CD4-positive, CD25-positive, alpha-beta regulatory T cell (primary cell): ENCODE measurements at regions not wholly inside any gene's neighbourhood (a gene's known extent, or its start where the extent isn't known, plus 50 kb on each side); places are given as distances from the start of the nearest gene placed in this dataset.

Source experiments
- ATAC-seq, 2 donors: fragments of 150-1000 bp; cut with Tn5 transposase; one replicate each; pipeline ENCODE4 v1.10.0; 2021; ENCODE audit warnings: low read depth in 2 of 2, moderate number of reproducible peaks in 2 of 2, moderate library complexity in 1 of 2
- DNase-seq, 3 donors: peaks; one replicate each; pipeline versions ENCODE4 v3.0.0 to v3.0.0-alpha.2; 2012 to 2022; ENCODE audit warnings: mixed read lengths in 1 of 3
- H3K27ac ChIP-seq: one replicate; pipeline ENCODE4 v1.7.0; 2013; ENCODE audit warnings: mild to moderate bottlenecking, low read length; ENCODE audit not compliant: insufficient read depth, poor library complexity, severe bottlenecking
- H3K27me3 ChIP-seq: one replicate; pipeline ENCODE4 v1.7.0; 2013; ENCODE audit warnings: low read length; ENCODE audit not compliant: control insufficient read depth, insufficient read depth
- H3K36me3 ChIP-seq: one replicate; pipeline ENCODE4 v1.7.0; 2013; ENCODE audit warnings: mild to moderate bottlenecking, low read length, moderate library complexity; ENCODE audit not compliant: control insufficient read depth, insufficient read depth
- H3K4me1 ChIP-seq: 2 replicates; pipeline ENCODE4 v1.7.0; 2013; ENCODE audit warnings: mild to moderate bottlenecking, low read length; ENCODE audit not compliant: insufficient read depth, control insufficient read depth, poor library complexity, severe bottlenecking
- H3K4me3 ChIP-seq: one replicate; pipeline ENCODE4 v1.7.0; 2013; ENCODE audit warnings: low read depth, mild to moderate bottlenecking, low read length, moderate library complexity
- H3K9me3 ChIP-seq, 2 experiments: 1 replicate in 1 of 2; 2 replicates in 1 of 2; pipeline ENCODE4 v1.7.0; 2013; ENCODE audit warnings: low read length in 2 of 2, mild to moderate bottlenecking in 1 of 2, moderate library complexity in 1 of 2; ENCODE audit not compliant: control insufficient read depth in 2 of 2
- H3K27ac Mint-ChIP-seq, 3 donors: one replicate each; pipeline ENCODE4 v1.8.0; 2020 to 2022; ENCODE audit warnings: mild to moderate bottlenecking in 3 of 3, mixed read lengths in 3 of 3, moderate library complexity in 2 of 3
- H3K27me3 Mint-ChIP-seq: one replicate; pipeline ENCODE4 v1.8.0; 2022; ENCODE audit warnings: mild to moderate bottlenecking, mixed read lengths
- H3K36me3 Mint-ChIP-seq: one replicate; pipeline ENCODE4 v1.8.0; 2020; ENCODE audit warnings: mixed read lengths
- H3K4me1 Mint-ChIP-seq, 4 donors: one replicate each; pipeline ENCODE4 v1.8.0; 2020 to 2022; ENCODE audit warnings: mixed read lengths in 4 of 4, mild to moderate bottlenecking in 1 of 4
- H3K4me3 Mint-ChIP-seq, 4 donors: one replicate each; pipeline ENCODE4 v1.8.0; 2020 to 2022; ENCODE audit warnings: mild to moderate bottlenecking in 4 of 4, mixed read lengths in 4 of 4, moderate library complexity in 3 of 4
- H3K9me3 Mint-ChIP-seq, 7 donors: one replicate each; pipeline ENCODE4 v1.8.0; 2020 to 2022; ENCODE audit warnings: mixed read lengths in 7 of 7, mild to moderate bottlenecking in 3 of 7, moderate library complexity in 2 of 7

DNA sequence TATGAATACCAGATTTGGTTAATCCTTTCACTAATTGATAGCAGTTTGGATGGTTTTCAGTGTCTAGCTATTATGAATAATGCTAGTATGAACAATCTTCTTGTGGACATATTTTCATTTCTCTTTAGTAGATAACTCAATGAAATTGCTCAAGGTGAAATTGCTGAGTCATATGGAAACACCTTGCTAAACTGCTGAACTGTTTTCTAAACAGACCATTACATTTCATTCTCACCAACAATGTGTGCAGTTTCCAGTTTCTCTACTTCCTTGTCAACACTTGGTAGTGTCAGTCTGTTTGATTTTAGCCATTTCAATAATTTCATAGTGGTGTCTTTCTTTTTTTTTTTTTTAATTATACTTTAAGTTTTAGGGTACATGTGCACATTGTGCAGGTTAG is 250.0 kb downstream of the HRH4 start:
- Histone ChIP-seq H3K4me1 (no peaks in the 10 kb centered on the region), H3K4me3 (no peak overlapping the region)

DNA sequence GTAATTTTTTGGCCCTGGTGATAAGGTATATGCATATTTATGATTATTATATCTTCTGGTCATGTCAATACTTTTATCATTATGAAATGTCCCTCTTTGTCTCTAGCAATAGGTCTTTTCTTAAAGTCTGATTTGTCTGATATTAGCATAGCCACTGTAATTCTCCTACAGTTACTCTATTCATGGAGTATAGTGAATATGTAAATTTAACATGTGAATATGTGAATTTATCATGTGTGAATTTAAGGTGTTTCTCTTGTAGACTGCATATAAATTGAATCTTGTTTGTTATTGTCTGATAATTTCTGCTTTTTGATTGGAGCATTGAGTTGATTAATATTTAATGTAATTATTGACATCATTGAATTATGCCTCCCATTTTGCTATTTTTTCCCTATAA is 259.4 kb downstream of the HRH4 start:
- no peak overlapping the region for H3K4me3 Mint-ChIP-seq
- H3K27me3 Mint-ChIP-seq: peaks cover 10% of the 10 kb centered on the region
- peaks cover 0 to 5% (median 0%) of the 10 kb centered on the region in 7 donors for H3K9me3 Mint-ChIP-seq
- Histone ChIP-seq H3K36me3 (no peaks in the 10 kb centered on the region), H3K4me1 (no peaks in the 10 kb centered on the region), H3K4me3 (no peak overlapping the region), H3K9me3 (no peaks in the 10 kb centered on the region), H3K27me3 (peaks cover 2% of the 10 kb centered on the region), H3K27ac (no peak overlapping the region)
- DNase-seq (no peak), ATAC-seq (no peak)
- no peak overlapping the region for H3K27ac Mint-ChIP-seq
- H3K36me3 Mint-ChIP-seq: no peaks in the 10 kb centered on the region
- no peaks in the 10 kb centered on the region for H3K4me1 Mint-ChIP-seq

More for the DNA sequence above, 250.0 kb downstream of the HRH4 start:
- Mint-ChIP-seq H3K27me3 (no peaks in the 10 kb centered on the region), H3K4me1 (no peaks in the 10 kb centered on the region), H3K9me3 (peaks cover 0 to 4% (median 0%) of the 10 kb centered on the region in 7 donors), H3K4me3 (no peak overlapping the region), H3K36me3 (no peaks in the 10 kb centered on the region), H3K27ac (no peak overlapping the region)
- ATAC-seq: no peak
- no peaks in the 10 kb centered on the region for H3K36me3 ChIP-seq
- no peak for DNase-seq
- no peak overlapping the region for H3K27ac ChIP-seq
- H3K9me3 ChIP-seq: no peaks in the 10 kb centered on the region
- no peaks in the 10 kb centered on the region for H3K27me3 ChIP-seq

DNA sequence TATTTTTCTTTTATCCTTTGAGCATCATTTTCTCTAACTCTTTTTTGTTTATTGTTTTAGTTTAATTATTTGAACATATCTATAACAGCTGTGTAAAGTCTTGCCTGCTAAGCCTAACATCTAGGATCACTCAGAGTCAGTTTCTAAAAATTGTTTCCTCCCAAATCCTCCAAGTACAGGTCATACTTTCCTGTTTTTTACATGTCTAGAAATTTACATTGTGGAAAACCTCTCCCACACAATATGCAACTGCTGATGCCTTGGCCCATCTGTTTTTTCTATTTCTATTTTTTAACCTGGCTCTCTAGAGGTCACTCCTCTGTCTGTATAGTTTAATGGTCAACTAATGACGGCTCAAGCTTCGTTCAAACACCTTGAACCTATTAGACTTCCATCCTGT is 261.0 kb downstream of the HRH4 start:
- Histone ChIP-seq H3K9me3 (no peaks in the 10 kb centered on the region), H3K4me3 (no peak overlapping the region), H3K36me3 (no peaks in the 10 kb centered on the region), H3K27ac (no peak overlapping the region), H3K27me3 (peaks cover 2% of the 10 kb centered on the region), H3K4me1 (no peaks in the 10 kb centered on the region)
- Mint-ChIP-seq H3K9me3 (peaks cover 0 to 5% (median 0%) of the 10 kb centered on the region in 7 donors), H3K4me1 (no peaks in the 10 kb centered on the region), H3K27ac (no peak overlapping the region), H3K4me3 (no peak overlapping the region), H3K27me3 (peaks cover 10% of the 10 kb centered on the region), H3K36me3 (no peaks in the 10 kb centered on the region)
- DNase-seq (no peak), ATAC-seq (no peak)

DNA sequence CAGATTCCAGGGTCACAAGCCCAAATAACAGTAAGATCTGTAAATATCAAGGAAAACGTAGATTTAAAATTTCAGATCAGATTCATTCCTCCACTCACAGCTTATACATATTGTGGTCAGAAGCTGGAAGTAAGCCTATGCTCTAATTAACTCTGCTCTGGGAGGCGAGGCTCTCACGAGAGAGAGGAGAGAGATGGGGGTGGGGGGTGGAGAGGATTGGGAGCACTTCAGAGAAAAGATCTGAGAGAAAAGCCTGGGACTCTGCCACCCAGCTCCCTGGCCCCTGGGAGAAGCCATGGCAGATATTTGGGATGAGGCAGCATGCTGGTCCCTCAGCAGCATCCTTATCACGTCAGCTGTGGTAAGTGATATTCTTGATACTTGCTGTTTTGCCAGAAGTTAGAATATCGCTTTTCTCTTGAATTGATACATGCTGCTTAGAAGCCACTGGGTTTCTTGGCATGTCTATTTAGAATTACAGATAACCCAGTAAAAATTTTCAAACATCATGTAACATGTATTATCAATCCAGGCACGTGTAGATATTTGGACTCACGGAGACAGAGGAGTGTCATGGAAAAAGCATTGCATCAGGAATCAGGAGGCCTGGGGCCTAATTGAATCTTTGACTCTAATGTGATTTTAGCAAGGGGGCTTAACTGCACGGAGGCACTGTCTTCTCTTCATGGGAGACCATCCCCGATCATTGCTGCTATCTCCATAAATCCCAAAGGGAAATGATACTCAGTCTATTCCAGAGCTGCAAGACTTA is 265.4 kb downstream of the HRH4 start:
- no peak for ATAC-seq
- Mint-ChIP-seq H3K36me3 (no peaks in the 10 kb centered on the region), H3K9me3 (peaks cover 0 to 4% (median 0%) of the 10 kb centered on the region in 7 donors), H3K27me3 (peaks cover 10% of the 10 kb centered on the region), H3K4me1 (peaks cover 0 to 2% (median 0%) of the 10 kb centered on the region in 4 donors), H3K4me3 (no peak overlapping the region), H3K27ac (no peak overlapping the region)
- DNase-seq: no peak
- H3K36me3 ChIP-seq: no peaks in the 10 kb centered on the region
- H3K27ac ChIP-seq: no peak overlapping the region
- peaks cover 2% of the 10 kb centered on the region for H3K27me3 ChIP-seq
- H3K4me3 ChIP-seq: no peak overlapping the region
- H3K4me1 ChIP-seq: no peaks in the 10 kb centered on the region
- no peaks in the 10 kb centered on the region for H3K9me3 ChIP-seq

DNA sequence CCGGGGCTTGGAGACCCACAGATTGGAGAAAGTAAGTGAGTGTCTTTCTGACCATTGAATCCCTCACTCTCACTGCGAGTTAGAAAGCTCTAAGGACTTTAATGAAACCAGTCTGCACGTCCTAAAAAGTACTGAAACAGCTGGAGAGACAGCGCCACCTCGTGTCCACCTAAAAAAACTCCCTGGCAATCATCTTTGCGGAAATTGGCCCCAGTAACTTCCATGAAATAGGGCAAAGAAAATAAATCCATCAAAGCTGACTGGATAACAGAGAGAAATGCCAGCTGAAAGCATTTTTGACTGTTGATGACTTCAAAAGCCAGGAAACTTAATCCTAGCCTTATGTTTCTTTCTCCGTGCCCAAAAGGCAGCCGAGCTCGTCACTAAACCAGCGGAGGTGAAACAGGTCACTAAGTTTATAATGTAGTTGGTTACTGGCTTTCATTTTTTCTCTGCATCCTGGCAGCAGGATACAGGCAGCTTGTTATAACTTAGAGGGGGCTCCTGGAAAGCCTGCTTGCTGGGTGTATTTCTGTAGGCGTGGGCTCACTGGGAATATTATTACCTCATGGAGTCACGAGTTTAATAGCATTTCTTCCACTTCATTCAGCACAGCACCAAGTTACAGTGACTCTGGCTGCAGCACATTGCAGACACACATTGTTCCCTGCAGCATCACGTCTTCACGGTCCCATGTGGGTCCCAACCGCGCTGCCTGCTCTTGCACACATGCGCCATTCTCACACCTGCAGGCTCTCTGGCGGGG is 266.5 kb downstream of the HRH4 start:
- peaks cover 0 to 4% (median 0%) of the 10 kb centered on the region in 7 donors for H3K9me3 Mint-ChIP-seq
- no peaks in the 10 kb centered on the region for H3K4me1 ChIP-seq
- H3K4me1 Mint-ChIP-seq: peaks cover 0 to 2% (median 0%) of the 10 kb centered on the region in 4 donors
- no peaks in the 10 kb centered on the region for H3K27me3 ChIP-seq
- H3K36me3 ChIP-seq: no peaks in the 10 kb centered on the region
- H3K4me3 ChIP-seq: no peak overlapping the region
- H3K27ac Mint-ChIP-seq: no peak overlapping the region
- ATAC-seq (no peak), DNase-seq (peak in 2 of 3 donors; percentile 2 to 65)
- H3K9me3 ChIP-seq: no peaks in the 10 kb centered on the region
- H3K36me3 Mint-ChIP-seq: no peaks in the 10 kb centered on the region
- H3K4me3 Mint-ChIP-seq: no peak overlapping the region
- peaks cover 4% of the 10 kb centered on the region for H3K27me3 Mint-ChIP-seq
- H3K27ac ChIP-seq: no peak overlapping the region

DNA sequence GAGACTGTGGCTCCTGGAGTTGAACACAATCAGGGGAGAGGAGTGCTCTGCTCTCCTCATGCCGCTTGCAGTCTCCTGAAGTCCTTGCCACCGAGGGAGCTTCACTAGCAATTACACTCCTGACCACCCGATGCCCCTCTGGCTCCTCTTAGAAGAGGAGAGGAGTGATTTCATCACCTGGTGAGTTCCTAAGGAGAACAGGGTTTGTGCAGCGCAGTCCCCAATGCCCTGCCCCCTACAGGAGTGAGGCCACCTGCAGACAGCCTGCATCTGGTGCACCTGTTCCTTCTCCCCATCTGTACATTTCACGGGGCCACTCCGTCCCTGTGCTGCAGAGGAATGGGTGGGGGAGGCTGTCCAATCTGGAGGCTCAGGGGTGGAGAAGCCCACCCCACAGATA is 267.2 kb downstream of the HRH4 start:
- H3K9me3 Mint-ChIP-seq: peaks cover 0 to 4% (median 0%) of the 10 kb centered on the region in 7 donors
- H3K27ac ChIP-seq: no peak overlapping the region
- no peaks in the 10 kb centered on the region for H3K36me3 Mint-ChIP-seq
- no peak overlapping the region for H3K4me3 Mint-ChIP-seq
- no peaks in the 10 kb centered on the region for H3K36me3 ChIP-seq
- H3K4me1 ChIP-seq: no peaks in the 10 kb centered on the region
- no peaks in the 10 kb centered on the region for H3K27me3 Mint-ChIP-seq
- H3K4me1 Mint-ChIP-seq: peaks cover 0 to 2% (median 0%) of the 10 kb centered on the region in 4 donors
- no peak overlapping the region for H3K27ac Mint-ChIP-seq
- ATAC-seq (no peak), DNase-seq (no peak)
- H3K9me3 ChIP-seq: no peaks in the 10 kb centered on the region
- H3K4me3 ChIP-seq: no peak overlapping the region
- H3K27me3 ChIP-seq: no peaks in the 10 kb centered on the region

- Histone ChIP-seq H3K4me3 (no peak overlapping the region), H3K27me3 (no peaks in the 10 kb centered on the region), H3K9me3 (no peaks in the 10 kb centered on the region), H3K27ac (no peak overlapping the region), H3K4me1 (no peaks in the 10 kb centered on the region), H3K36me3 (no peaks in the 10 kb centered on the region)
- H3K27me3 Mint-ChIP-seq: no peaks in the 10 kb centered on the region
- no peak overlapping the region for H3K4me3 Mint-ChIP-seq
- DNase-seq: no peak
- H3K27ac Mint-ChIP-seq: no peak overlapping the region
- peaks cover 0 to 2% (median 0%) of the 10 kb centered on the region in 4 donors for H3K4me1 Mint-ChIP-seq
- H3K36me3 Mint-ChIP-seq: no peaks in the 10 kb centered on the region
- ATAC-seq: no peak
- H3K9me3 Mint-ChIP-seq: no peaks in the 10 kb centered on the region
These were observed 270.7 kb downstream of the HRH4 start for GRCh38 chr18:24731158-24731557.
